GM21786 (cell line): ENCODE measurements at regions not wholly inside any gene's neighbourhood (a gene's known extent, or its start where the extent isn't known, plus 50 kb on each side); places are given as distances from the start of the nearest gene placed in this dataset.
"Not testable (repeated sequence)": the region's sequence is repeated elsewhere in the genome, so short reads cannot be mapped to it uniquely, and the experiment has no call there.

ENCODE experiments used
- ATAC-seq: cut with Tn5 transposase; IDR thresholded peaks from one replicate; pipeline ENCODE4 v1.9.1; 2021; ENCODE audit not compliant: unreplicated experiment

- ATAC-seq = no peak
Measured at GRCh38 chr5:88092958-88093605, 175.6 kb downstream of the TMEM161B start.

GRCh38 chr5:88092358-88092757 is 176.3 kb downstream of the TMEM161B start:
- ATAC-seq = no peak

GRCh38 chr5:88090506-88090905 is 178.1 kb downstream of the TMEM161B start:
- ATAC-seq = no peak

GRCh38 chr5:88089719-88090390 is 178.8 kb downstream of the TMEM161B start:
- no peak for ATAC-seq

GRCh38 chr5:88085462-88085861 is 183.2 kb downstream of the TMEM161B start:
- no peak for ATAC-seq

- ATAC-seq = no peak
Measured at GRCh38 chr5:88081877-88082276, 186.8 kb downstream of the TMEM161B start.

- ATAC-seq = no peak
Measured at GRCh38 chr5:88063813-88064212, 204.8 kb downstream of the TMEM161B start.

GRCh38 chr5:88060194-88060593 is 208.5 kb downstream of the TMEM161B start:
- ATAC-seq = no peak

GRCh38 chr5:88058625-88059024 is 210.0 kb downstream of the TMEM161B start:
- ATAC-seq = no peak

GRCh38 chr5:88052468-88052867 is 216.2 kb downstream of the TMEM161B start:
- not testable (repeated sequence) for ATAC-seq

GRCh38 chr5:88051148-88051547 is 217.5 kb downstream of the TMEM161B start:
- ATAC-seq = no peak

- ATAC-seq = no peak
Measured at GRCh38 chr5:88049737-88050136, 218.9 kb downstream of the TMEM161B start.

- ATAC-seq = no peak
Measured at GRCh38 chr5:88049156-88049555, 219.5 kb downstream of the TMEM161B start.

- no peak for ATAC-seq
Measured at GRCh38 chr5:88045931-88046461, 222.6 kb downstream of the TMEM161B start.

GRCh38 chr5:88045165-88045564 is 223.5 kb downstream of the TMEM161B start:
- ATAC-seq = no peak

- ATAC-seq = no peak
Measured at GRCh38 chr5:88034520-88034919, 234.1 kb downstream of the TMEM161B start.

GRCh38 chr5:88033191-88033590 is 235.5 kb downstream of the TMEM161B start:
- no peak for ATAC-seq

- ATAC-seq = no peak
Measured at GRCh38 chr5:88029011-88029410, 239.6 kb downstream of the TMEM161B start.

- no peak for ATAC-seq
Measured at GRCh38 chr5:88021141-88021540, 247.5 kb downstream of the TMEM161B start.

- not testable (repeated sequence) for ATAC-seq
Measured at GRCh38 chr5:88014984-88015383, 253.7 kb downstream of the TMEM161B start.

GRCh38 chr5:88000877-88001276 is 267.8 kb downstream of the TMEM161B start:
- no peak for ATAC-seq

- no peak for ATAC-seq
Measured at GRCh38 chr5:87997662-87998061, 271.0 kb downstream of the TMEM161B start.
